ENCODE measurements at regions not wholly inside any gene's neighbourhood (a gene's known extent, or its start where the extent isn't known, plus 50 kb on each side); places are given as distances from the start of the nearest gene placed in this dataset.
A peak's percentile ranks its signal among the peaks of the same experiment; 100 is the strongest.

GRCh38 chr10:116792817-116793216 is 50.5 kb upstream of the HSPA12A start:
- DNase-seq (ENCODE audit: low read depth in 1 of 2, low spot score in 1 of 2): no peak

GRCh38 chr10:116796469-116796868 is 52.8 kb upstream of the ENO4 start:
- DNase-seq (ENCODE audit: low read depth in 1 of 2, low spot score in 1 of 2): no peak

DNA sequence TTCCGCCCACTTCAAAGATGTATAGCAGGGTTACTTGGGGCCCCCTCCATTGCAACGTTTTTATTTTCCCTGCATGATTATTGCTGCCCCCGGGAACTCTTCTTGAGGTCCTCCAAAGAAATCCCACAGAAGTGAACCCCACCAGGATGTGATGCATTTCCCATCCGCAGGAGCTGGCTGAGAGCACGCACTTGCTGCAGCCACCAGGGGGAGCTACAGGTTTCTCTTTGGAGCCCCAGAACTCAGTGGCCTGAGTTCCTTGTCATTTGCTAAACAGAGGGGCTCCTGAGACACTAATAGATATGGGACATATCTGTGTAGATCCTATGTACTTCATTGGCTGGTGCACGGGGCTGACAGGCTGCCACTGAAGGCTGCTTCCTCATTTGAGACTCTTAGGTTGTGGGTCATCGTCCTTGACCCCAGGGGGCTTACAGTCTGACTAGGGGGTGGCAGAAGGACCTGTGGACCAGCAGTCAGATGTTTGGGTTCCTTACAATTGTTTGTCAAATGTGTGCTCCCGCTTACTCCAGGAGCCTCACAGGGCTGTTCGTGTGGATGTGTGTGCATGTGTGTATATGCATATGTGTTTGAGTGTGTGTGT is 52.3 kb upstream of the ENO4 start:
- peak; percentile 37 to 64 for DNase-seq (ENCODE audit: low read depth in 1 of 2, low spot score in 1 of 2)

GRCh38 chr10:116798859-116799258 is 50.4 kb upstream of the ENO4 start:
- no peak for DNase-seq (ENCODE audit: low read depth in 1 of 2, low spot score in 1 of 2)

Measured in activated CD4-positive, alpha-beta T cell treated with anti-CD3 and anti-CD28 coated beads, Interleukin-2, amount 50 U/mL, for 24 hours (primary cell).